Adipocyte (in vitro differentiated cells): ENCODE measurements at regions not wholly inside any gene's neighbourhood (a gene's known extent, or its start where the extent isn't known, plus 50 kb on each side); places are given as distances from the start of the nearest gene placed in this dataset.

Source experiments
- DNase-seq: peaks from one replicate; pipeline ENCODE4 v3.0.0-alpha.2; 2015; ENCODE audit warnings: low read depth
- H3K27me3 ChIP-seq: replicated peaks from 2 replicates; pipeline ENCODE4 v1.7.0; 2013; ENCODE audit warnings: mild to moderate bottlenecking, low read length, moderate library complexity; ENCODE audit not compliant: control insufficient read depth, insufficient read depth
- H3K36me3 ChIP-seq: 2 replicates; pipeline ENCODE4 v1.7.0; 2013; ENCODE audit warnings: low read length, mild to moderate bottlenecking, moderate library complexity; ENCODE audit not compliant: control insufficient read depth, insufficient read depth, severe bottlenecking
- H3K4me1 ChIP-seq: 2 replicates; pipeline ENCODE4 v1.7.0; 2013; ENCODE audit warnings: mild to moderate bottlenecking, low read length, moderate library complexity; ENCODE audit not compliant: control insufficient read depth, insufficient read depth
- H3K4me3 ChIP-seq: 2 replicates; pipeline ENCODE4 v1.7.0; 2013; ENCODE audit warnings: mild to moderate bottlenecking, low read length, moderate library complexity
- H3K9ac ChIP-seq: 2 replicates; pipeline ENCODE4 v1.7.0; 2013; ENCODE audit warnings: mild to moderate bottlenecking, low read length, moderate library complexity
- H3K9me3 ChIP-seq: 2 replicates; pipeline ENCODE4 v1.7.0; 2013; ENCODE audit warnings: mild to moderate bottlenecking, low read length, moderate library complexity; ENCODE audit not compliant: control insufficient read depth

DNA sequence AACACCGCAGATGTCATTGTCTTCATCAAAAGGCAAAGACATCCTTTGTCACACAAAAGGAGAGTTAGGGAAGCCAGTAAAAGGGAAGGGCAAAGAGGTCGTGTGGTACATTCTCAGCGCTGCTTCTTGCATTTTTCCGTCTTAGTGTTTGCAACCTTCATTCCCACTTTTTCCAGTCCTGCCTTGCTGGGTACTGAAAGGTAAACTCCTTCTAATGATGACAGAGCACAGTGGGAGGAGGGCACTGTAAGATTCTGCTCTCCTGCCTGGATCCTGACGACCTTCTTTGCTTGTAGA is 424.3 kb upstream of the MEX3C start:
- peaks cover 20% of the 10 kb centered on the region for H3K27me3 ChIP-seq
- H3K9me3 ChIP-seq = no peaks in the 10 kb centered on the region
- H3K9ac ChIP-seq = no peak overlapping the region
- no peak overlapping the region for H3K4me3 ChIP-seq
- H3K36me3 ChIP-seq = no peaks in the 10 kb centered on the region
- no peaks in the 10 kb centered on the region for H3K4me1 ChIP-seq
- no peak for DNase-seq

DNA sequence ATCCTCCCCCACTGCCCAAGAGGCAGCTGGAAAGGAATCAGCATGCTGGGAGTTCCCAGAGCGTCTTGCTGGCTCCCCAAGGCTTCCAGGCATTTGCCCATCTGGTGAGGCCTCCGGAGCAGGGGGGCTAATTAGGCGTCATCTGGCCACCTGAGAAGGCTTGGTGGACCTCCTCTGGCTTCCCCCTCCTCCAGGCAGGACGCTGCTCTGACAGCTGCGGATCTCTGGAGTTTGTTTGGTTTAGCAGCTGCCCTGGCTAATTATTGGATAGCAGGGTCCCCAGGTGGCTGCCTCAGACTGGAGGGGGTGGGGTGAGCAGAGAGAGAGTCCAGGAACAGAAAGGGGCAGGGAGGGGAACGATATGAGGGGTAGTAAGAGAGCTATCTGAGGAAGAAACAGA is 425.2 kb upstream of the MEX3C start:
- no peak overlapping the region for H3K9ac ChIP-seq
- H3K4me1 ChIP-seq = no peaks in the 10 kb centered on the region
- H3K9me3 ChIP-seq = no peaks in the 10 kb centered on the region
- H3K36me3 ChIP-seq = no peaks in the 10 kb centered on the region
- H3K4me3 ChIP-seq = no peak overlapping the region
- H3K27me3 ChIP-seq = peaks cover 20% of the 10 kb centered on the region
- no peak for DNase-seq

DNA sequence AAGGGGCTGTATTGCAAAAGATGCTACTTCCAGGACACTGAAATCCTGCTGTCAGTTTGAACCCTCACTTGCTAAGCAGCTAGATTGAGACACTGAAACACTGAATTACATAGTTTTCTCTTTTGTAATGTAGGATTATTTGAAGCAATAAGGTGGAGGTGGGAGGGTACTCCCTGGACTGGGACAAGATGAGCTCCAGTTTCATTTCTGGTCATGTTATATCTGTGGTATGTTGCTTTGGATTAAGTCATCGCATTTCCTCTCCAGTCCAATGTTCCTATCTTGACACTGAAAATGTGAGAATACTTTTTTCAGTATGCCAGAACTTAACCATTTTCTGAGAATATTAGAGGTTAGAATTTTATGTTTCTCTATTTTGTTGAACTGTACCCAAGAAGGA is 426.2 kb upstream of the MEX3C start:
- no peaks in the 10 kb centered on the region for H3K9me3 ChIP-seq
- H3K36me3 ChIP-seq = no peaks in the 10 kb centered on the region
- no peaks in the 10 kb centered on the region for H3K4me1 ChIP-seq
- H3K9ac ChIP-seq = no peak overlapping the region
- no peak overlapping the region for H3K4me3 ChIP-seq
- DNase-seq = no peak
- peaks cover 20% of the 10 kb centered on the region for H3K27me3 ChIP-seq

DNA sequence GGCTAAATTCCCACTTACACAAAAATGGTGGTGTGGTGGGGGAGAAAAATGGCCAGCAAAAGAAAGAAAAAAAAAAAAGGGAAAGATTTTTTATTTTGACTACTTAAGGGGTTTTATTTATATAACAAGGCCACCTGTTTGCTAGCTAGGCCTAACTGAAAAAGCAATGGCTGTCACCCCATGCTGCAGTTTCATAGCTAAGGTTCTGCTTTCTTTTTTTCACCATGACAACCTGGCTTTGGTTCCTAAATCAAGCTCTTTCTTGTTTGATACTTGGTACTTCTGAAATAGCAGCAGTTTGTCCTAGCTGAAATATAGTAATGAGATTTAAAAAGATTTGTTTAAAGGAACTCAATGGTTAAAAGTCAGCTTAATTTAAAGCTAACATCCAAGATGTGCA is 433.2 kb upstream of the MEX3C start:
- no peak for DNase-seq
- no peak overlapping the region for H3K9ac ChIP-seq
- no peaks in the 10 kb centered on the region for H3K4me1 ChIP-seq
- H3K9me3 ChIP-seq = peaks cover 13% of the 10 kb centered on the region
- no peak overlapping the region for H3K4me3 ChIP-seq
- no peaks in the 10 kb centered on the region for H3K36me3 ChIP-seq
- peaks cover 4% of the 10 kb centered on the region for H3K27me3 ChIP-seq

DNA sequence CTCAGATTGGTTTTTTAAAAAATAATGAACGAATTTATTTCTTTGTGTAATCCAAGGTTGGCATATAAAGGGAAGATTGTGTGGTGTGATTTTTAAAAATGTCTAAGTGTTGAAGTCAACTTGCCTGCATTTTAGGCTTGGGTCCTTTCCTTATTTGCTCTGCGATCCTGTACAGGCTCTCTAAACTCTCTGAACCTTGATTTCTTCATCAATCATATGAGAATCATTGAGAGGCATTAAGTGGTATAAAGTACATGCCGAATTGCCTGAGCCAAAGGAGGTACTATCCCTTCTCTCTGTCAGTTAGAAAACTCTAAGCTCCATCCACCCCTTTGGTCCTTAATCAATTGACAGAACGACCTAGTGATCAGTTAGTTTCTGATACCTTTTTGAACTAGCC is 440.4 kb upstream of the MEX3C start:
- DNase-seq = no peak
- Histone ChIP-seq H3K9me3 (peaks cover 9% of the 10 kb centered on the region), H3K9ac (no peak overlapping the region), H3K4me3 (no peak overlapping the region), H3K4me1 (no peaks in the 10 kb centered on the region), H3K36me3 (no peaks in the 10 kb centered on the region), H3K27me3 (no peaks in the 10 kb centered on the region)

DNA sequence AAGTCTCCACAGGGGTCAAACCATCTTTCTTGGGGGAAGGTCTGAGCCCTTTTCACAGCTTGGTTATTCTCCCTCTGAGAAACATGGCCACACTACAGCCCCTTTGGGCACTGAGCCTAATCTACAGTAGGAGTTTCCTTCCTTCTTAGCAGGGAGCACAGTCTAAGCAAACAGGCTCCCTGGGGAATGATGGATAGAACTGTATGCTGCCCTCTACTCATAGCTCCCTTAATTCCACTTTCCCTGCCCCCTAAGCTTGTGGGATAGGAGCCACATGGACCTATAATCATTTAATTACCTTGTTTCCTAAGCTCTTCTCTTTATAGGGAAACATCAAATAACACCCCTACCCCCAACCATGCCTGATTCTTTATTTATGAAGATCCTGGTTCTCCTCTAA is 442.1 kb upstream of the MEX3C start:
- Histone ChIP-seq H3K36me3 (no peaks in the 10 kb centered on the region), H3K4me3 (no peak overlapping the region), H3K4me1 (no peaks in the 10 kb centered on the region), H3K27me3 (no peaks in the 10 kb centered on the region), H3K9ac (no peak overlapping the region), H3K9me3 (peaks cover 8% of the 10 kb centered on the region)
- no peak for DNase-seq

DNA sequence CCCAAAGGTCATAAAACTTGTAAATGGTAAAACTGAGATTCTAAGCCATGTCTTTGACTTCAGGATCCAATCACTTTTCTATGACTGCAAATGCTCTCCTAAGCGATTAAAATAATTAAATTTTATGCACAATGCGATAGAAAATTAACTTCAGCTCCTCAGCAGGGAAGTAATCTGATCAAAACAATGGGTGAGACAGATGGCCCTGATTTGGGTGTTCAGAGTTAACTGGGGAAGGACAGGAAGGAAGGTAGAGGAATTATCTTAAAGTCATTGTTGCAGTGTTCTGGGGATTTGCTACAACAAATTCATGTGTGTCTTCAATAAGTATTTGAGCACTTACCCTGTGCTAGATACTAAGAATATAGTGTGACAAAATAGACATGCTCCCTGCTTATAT is 446.0 kb upstream of the MEX3C start:
- DNase-seq = no peak
- H3K9ac ChIP-seq = no peak overlapping the region

DNA sequence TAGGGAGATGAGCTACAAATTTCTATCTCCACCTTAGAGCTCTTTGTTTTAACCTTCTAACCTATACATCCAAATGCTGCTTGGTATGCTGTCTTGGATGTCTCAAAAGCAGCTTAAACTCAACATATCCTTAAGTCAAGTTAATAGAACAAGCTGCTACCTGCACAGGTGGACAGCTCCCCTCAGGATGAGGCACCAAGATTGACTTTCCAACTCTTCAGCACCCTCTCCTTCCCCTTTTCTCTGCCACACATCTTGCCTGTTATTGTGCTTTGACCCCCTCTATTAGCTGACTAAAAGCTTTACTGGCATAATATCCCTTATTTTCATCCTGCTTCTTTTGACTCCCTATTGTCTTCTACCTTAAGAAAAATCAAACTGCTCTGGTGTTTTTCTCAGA is 448.1 kb upstream of the MEX3C start:
- Histone ChIP-seq H3K4me3 (no peak overlapping the region), H3K9me3 (no peaks in the 10 kb centered on the region), H3K9ac (no peak overlapping the region), H3K36me3 (no peaks in the 10 kb centered on the region), H3K4me1 (no peaks in the 10 kb centered on the region), H3K27me3 (no peaks in the 10 kb centered on the region)
- DNase-seq = no peak

More for the DNA sequence above, 446.0 kb upstream of the MEX3C start:
- Histone ChIP-seq H3K27me3 (no peaks in the 10 kb centered on the region), H3K36me3 (no peaks in the 10 kb centered on the region), H3K4me3 (no peak overlapping the region), H3K9me3 (no peaks in the 10 kb centered on the region), H3K4me1 (no peaks in the 10 kb centered on the region)

DNA sequence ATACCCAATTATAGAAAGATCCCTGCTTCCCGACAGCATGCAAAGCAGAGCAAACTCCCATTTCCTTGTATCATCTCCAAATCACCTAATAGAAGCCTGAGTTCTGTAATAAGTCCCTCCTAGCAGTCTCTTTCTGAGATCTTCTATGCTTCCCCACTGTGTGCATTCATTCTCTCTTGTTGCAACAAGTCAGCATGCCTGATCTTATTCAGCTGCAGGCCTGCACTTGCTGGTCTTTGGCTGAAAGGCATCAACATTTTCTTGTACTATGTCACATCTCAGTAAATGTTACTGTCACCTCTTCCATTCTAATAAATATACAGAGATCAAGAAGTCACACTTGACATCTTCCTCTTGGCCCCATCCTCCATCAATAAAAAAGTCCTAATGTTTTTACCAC is 449.9 kb upstream of the MEX3C start:
- Histone ChIP-seq H3K4me1 (no peaks in the 10 kb centered on the region), H3K9ac (no peak overlapping the region), H3K4me3 (no peak overlapping the region), H3K9me3 (no peaks in the 10 kb centered on the region), H3K36me3 (no peaks in the 10 kb centered on the region), H3K27me3 (no peaks in the 10 kb centered on the region)
- DNase-seq = no peak

DNA sequence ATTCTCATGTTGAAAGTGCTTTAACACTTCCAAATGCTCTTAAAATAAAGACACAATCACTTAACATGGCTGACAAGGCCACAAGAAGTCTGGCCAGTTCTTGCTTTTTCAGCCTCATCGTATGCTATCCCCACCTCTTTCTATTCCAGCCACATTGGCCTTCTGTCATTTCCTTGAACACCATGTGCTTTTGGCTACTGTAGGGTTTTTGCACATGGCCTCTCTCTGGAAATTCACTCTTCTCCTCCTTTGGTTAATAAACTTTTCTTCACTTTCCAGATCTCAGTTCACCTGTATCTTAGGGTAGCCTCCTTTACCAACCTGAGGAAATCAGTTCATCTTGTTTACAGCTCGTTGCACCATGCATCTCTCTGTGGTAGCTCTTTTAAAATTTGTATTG is 450.5 kb upstream of the MEX3C start:
- Histone ChIP-seq H3K4me3 (no peak overlapping the region), H3K27me3 (no peaks in the 10 kb centered on the region), H3K4me1 (no peaks in the 10 kb centered on the region), H3K36me3 (no peaks in the 10 kb centered on the region), H3K9me3 (no peaks in the 10 kb centered on the region), H3K9ac (no peak overlapping the region)
- no peak for DNase-seq

DNA sequence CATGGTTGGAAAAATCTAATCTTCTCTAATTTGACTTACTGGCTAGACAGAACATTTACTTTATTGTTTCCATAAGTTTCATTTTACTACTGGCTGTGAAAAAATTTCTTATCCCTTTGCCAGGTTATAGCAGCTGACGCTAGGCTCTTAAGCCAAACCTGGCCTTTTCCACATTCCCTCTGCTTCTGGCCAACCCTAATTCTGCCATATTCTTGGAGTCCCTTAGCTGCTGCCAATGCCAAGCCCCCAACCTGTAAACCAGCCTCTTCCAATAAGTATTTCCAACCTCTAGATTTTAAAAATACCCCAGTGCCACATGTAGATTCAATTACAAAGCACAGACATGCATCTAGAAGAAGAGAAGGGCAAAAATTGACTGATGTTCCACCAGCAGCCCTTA is 452.3 kb upstream of the MEX3C start:
- Histone ChIP-seq H3K4me3 (no peak overlapping the region), H3K9me3 (no peaks in the 10 kb centered on the region), H3K4me1 (no peaks in the 10 kb centered on the region), H3K9ac (no peak overlapping the region), H3K27me3 (no peaks in the 10 kb centered on the region), H3K36me3 (no peaks in the 10 kb centered on the region)
- DNase-seq = no peak

DNA sequence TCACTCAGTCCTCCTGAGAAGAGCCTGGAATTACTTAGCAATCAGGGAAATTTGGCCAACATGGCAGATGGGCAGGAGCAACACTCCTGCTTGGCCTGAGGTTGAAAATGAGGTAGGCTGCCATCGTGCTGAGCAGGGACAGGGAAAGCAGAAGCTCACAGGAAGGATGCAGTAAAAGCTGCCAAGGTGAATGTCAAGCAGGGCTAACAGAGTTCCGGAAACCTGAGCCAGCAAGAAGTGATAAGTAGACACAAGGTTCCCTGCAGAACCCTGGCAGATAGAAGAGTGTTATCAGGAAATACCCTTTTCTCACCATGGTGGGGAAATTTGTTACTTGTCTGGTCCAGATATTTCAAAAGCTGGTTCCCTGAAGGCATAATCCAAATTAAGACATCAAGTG is 454.3 kb upstream of the MEX3C start:
- Histone ChIP-seq H3K9me3 (no peaks in the 10 kb centered on the region), H3K27me3 (peaks cover 6% of the 10 kb centered on the region), H3K9ac (no peak overlapping the region), H3K4me1 (no peaks in the 10 kb centered on the region), H3K4me3 (no peak overlapping the region), H3K36me3 (no peaks in the 10 kb centered on the region)
- no peak for DNase-seq
